ENCODE measurements at regions not wholly inside any gene's neighbourhood (a gene's known extent, or its start where the extent isn't known, plus 50 kb on each side); places are given as distances from the start of the nearest gene placed in this dataset.

DNA sequence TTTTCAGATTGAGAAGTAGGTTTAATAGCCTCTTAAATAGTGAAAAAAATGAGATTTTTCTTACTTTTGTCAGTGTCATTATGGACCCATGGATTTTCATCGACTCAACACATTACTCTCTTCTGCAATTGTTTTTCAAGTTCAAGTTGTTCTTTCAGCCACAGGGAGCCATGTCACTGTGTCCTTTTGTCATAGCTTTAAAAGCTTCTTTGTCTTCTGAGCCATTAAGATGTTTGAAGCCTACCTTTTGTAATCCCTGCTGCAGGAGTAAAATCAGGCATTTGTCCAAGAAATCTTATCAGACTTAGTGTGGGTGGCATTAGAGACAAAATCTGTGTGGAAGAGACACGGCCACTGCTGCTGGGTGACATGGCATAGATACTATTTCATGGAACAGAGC, 92.8 kb upstream of the ZP4 start:
- H3K4me3 ChIP-seq (ENCODE audit: low read length), result no peak overlapping the region
- H3K36me3 ChIP-seq (ENCODE audit: insufficient read depth, low read length), result no peaks in the 10 kb centered on the region
- peaks cover 8% of the 10 kb centered on the region for H3K4me1 ChIP-seq (ENCODE audit: insufficient read depth, low read length)
- no peaks in the 10 kb centered on the region for H3K27me3 ChIP-seq (ENCODE audit: insufficient read depth, low read length)
- no peak overlapping the region for H2AFZ ChIP-seq (ENCODE audit: low read depth, low read length)
- no peaks in the 10 kb centered on the region for H3K9me3 ChIP-seq (ENCODE audit: low read length)

DNA sequence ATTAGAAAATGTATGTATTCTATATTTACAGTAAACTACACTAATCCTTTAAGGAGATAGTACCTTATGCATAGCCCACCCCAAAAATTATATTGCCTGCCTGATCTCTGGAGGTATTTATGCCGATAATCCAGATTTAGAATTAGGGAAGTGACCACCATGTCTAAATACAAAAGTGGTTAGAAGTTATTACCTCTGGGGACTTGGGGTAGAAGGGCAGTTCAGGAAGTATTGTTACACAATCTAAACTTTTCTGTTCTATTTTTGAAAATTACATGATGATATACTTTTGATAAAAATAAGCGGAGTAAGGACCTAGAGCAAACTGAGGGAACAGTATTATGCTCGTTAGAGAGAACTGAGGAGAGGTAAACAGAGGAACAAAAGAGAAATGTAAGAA, 90.5 kb upstream of the ZP4 start:
- H3K36me3 ChIP-seq (ENCODE audit: insufficient read depth, low read length), result no peaks in the 10 kb centered on the region
- H3K4me3 ChIP-seq (ENCODE audit: low read length), result no peak overlapping the region
- no peaks in the 10 kb centered on the region for H3K27me3 ChIP-seq (ENCODE audit: insufficient read depth, low read length)
- peaks cover 11% of the 10 kb centered on the region for H3K4me1 ChIP-seq (ENCODE audit: insufficient read depth, low read length)
- H3K9me3 ChIP-seq (ENCODE audit: low read length), result no peaks in the 10 kb centered on the region
- H2AFZ ChIP-seq (ENCODE audit: low read depth, low read length), result no peak overlapping the region

DNA sequence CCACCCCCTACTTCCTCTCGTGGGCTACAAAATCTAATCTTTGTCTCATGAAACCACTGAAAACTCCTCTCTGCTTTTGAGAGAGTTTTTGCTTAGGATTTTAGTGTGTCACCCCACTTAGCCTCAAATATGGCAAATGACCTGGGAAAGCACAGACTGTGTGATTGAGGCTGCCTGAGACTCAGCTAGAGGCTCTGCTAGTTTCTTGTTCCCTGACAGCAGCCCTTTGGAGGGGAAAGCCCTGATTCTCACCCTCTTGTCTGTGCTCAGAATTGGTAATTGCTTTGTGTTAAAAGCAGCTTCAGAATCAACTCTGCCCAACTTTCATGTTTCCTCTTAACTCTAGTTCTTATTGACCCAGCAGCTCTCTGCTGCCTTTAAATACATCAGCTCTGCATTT, 85.6 kb upstream of the ZP4 start:
- Histone ChIP-seq H2AFZ (ENCODE audit: low read depth, low read length) (no peak overlapping the region), H3K27me3 (ENCODE audit: insufficient read depth, low read length) (no peaks in the 10 kb centered on the region), H3K9me3 (ENCODE audit: low read length) (no peaks in the 10 kb centered on the region), H3K4me3 (ENCODE audit: low read length) (no peak overlapping the region), H3K4me1 (ENCODE audit: insufficient read depth, low read length) (peaks cover 18% of the 10 kb centered on the region), H3K36me3 (ENCODE audit: insufficient read depth, low read length) (no peaks in the 10 kb centered on the region)

DNA sequence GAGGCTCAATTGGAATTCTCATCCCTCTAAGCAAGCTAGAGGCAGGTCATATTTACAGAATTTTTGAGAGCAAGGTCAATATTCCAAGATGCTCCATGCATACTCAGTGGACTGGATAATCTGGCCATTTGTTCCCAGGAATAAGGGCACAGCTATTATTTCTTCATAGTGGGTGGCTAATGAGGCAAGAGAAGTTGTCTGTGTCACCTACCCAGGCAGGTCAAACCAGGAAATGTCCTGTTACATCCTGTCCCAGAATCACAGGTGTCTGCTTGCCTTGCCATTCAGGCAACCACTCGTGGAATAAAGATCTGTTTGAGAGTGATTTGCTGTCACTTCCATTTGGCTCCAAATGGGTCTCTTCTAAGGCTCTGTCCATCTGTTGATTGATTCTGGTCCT, 85.2 kb upstream of the ZP4 start:
- peaks cover 18% of the 10 kb centered on the region for H3K4me1 ChIP-seq (ENCODE audit: insufficient read depth, low read length)
- no peaks in the 10 kb centered on the region for H3K36me3 ChIP-seq (ENCODE audit: insufficient read depth, low read length)
- no peaks in the 10 kb centered on the region for H3K9me3 ChIP-seq (ENCODE audit: low read length)
- no peaks in the 10 kb centered on the region for H3K27me3 ChIP-seq (ENCODE audit: insufficient read depth, low read length)
- no peak overlapping the region for H2AFZ ChIP-seq (ENCODE audit: low read depth, low read length)
- H3K4me3 ChIP-seq (ENCODE audit: low read length), result no peak overlapping the region

DNA sequence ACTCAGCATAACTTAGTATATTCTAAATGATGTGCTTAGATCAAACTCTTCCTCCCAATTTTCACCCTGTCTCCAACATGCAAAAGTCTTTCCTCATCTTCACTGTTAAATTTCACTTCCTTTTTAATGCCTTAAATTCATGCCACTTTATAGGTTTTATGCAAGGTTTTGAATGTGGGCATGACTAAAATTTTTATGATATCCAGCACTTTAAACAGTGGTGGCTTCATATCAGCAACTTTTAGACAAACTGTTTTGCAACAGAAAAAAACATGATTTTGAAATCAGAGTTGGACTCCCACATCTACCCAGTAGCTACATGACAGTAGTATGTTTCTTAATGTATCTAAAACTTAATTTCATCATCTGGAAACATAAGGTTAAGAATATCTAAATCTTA, 84.7 kb upstream of the ZP4 start:
- Histone ChIP-seq H3K9me3 (ENCODE audit: low read length) (no peaks in the 10 kb centered on the region), H3K4me3 (ENCODE audit: low read length) (no peak overlapping the region), H3K36me3 (ENCODE audit: insufficient read depth, low read length) (no peaks in the 10 kb centered on the region), H3K4me1 (ENCODE audit: insufficient read depth, low read length) (peaks cover 18% of the 10 kb centered on the region), H3K27me3 (ENCODE audit: insufficient read depth, low read length) (no peaks in the 10 kb centered on the region), H2AFZ (ENCODE audit: low read depth, low read length) (no peak overlapping the region)

DNA sequence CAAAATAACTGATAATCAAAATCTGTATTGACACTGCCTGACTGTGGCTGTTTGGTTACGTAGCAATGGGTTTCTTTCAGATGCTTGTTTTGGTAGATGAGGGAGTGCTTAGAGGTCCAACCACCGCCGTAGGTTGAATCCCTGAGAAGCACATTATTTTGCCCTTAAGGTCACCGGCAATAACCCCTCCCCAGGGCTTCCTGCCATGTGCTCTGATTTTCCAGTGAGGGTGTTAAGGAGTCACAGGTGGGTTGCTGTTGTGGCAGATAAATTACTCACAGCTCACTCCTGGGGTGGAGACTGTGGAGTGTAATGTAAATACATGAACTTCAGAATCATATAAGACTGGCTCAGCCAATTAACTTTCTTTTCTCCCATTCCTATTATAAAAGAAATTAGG, 81.5 kb upstream of the ZP4 start:
- H2AFZ ChIP-seq (ENCODE audit: low read depth, low read length), result no peak overlapping the region
- no peak overlapping the region for H3K4me3 ChIP-seq (ENCODE audit: low read length)
- H3K27me3 ChIP-seq (ENCODE audit: insufficient read depth, low read length), result no peaks in the 10 kb centered on the region
- peaks cover 18% of the 10 kb centered on the region for H3K4me1 ChIP-seq (ENCODE audit: insufficient read depth, low read length)
- no peaks in the 10 kb centered on the region for H3K36me3 ChIP-seq (ENCODE audit: insufficient read depth, low read length)
- no peaks in the 10 kb centered on the region for H3K9me3 ChIP-seq (ENCODE audit: low read length)

DNA sequence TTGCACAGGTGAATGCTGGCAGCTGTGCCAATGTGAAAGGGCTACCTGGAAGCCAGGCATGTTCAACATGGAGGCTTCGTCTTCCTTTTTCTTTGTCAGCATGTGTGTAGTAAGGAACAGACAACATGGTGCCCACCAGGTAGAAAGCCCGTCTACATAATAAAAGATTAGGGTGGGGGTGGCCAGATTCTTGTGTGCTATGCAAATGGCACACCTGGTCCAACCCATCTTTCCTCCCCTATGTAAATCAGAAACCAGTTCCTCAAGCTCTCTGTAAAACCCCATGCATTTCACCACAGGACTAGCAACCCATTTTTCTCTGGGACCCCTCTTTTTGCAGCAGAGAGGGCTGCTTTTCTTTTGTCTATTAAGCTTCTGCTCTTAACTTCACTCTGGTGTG, 72.3 kb upstream of the ZP4 start:
- H3K4me3 ChIP-seq (ENCODE audit: low read length), result no peak overlapping the region
- peaks cover 3% of the 10 kb centered on the region for H3K4me1 ChIP-seq (ENCODE audit: insufficient read depth, low read length)
- no peaks in the 10 kb centered on the region for H3K27me3 ChIP-seq (ENCODE audit: insufficient read depth, low read length)
- H3K36me3 ChIP-seq (ENCODE audit: insufficient read depth, low read length), result no peaks in the 10 kb centered on the region
- H3K9me3 ChIP-seq (ENCODE audit: low read length), result no peaks in the 10 kb centered on the region
- no peak overlapping the region for H2AFZ ChIP-seq (ENCODE audit: low read depth, low read length)

DNA sequence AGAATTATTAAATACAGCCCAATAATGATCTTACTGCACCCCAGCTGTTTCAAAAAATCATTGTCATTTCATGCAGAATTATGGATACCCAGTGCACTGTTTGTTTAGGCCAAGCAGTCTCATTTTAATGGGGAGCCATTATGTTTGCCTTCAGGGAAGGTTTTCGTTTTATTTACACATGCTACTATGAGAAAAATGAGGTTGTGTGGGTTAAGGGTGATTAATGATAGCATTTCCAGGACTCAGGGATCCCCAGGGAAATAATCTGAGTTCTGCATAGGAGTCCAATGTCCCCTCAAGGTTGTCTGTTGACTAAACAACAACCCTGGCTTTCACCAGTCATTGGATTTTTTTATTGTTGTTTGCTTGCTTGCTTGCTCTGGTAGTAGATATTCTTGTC, 71.0 kb upstream of the ZP4 start:
- H2AFZ ChIP-seq (ENCODE audit: low read depth, low read length), result no peak overlapping the region
- H3K4me3 ChIP-seq (ENCODE audit: low read length), result no peak overlapping the region
- no peaks in the 10 kb centered on the region for H3K27me3 ChIP-seq (ENCODE audit: insufficient read depth, low read length)
- peaks cover 3% of the 10 kb centered on the region for H3K4me1 ChIP-seq (ENCODE audit: insufficient read depth, low read length)
- no peaks in the 10 kb centered on the region for H3K9me3 ChIP-seq (ENCODE audit: low read length)
- H3K36me3 ChIP-seq (ENCODE audit: insufficient read depth, low read length), result no peaks in the 10 kb centered on the region

DNA sequence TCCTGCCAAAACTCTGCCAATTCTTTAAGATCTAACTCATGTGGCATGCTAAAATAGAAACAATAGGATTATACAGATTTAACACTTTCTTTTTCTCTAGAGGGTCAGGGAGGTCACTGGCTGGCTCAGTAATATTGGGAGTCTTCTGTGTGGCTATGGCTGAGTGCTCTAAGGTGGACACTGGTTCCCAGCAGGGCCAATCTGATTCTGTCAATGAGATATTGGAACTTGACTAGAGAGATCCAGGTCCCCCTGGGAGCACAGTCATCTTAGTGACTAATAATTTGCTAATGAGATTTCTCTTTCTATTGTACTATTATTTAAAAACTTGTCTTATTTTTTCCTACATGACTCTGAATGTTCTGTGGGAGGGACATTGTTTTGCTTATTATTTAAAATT, 69.1 kb upstream of the ZP4 start:
- H3K9me3 ChIP-seq (ENCODE audit: low read length), result no peaks in the 10 kb centered on the region
- no peak overlapping the region for H2AFZ ChIP-seq (ENCODE audit: low read depth, low read length)
- no peaks in the 10 kb centered on the region for H3K36me3 ChIP-seq (ENCODE audit: insufficient read depth, low read length)
- H3K27me3 ChIP-seq (ENCODE audit: insufficient read depth, low read length), result no peaks in the 10 kb centered on the region
- peaks cover 3% of the 10 kb centered on the region for H3K4me1 ChIP-seq (ENCODE audit: insufficient read depth, low read length)
- no peak overlapping the region for H3K4me3 ChIP-seq (ENCODE audit: low read length)

DNA sequence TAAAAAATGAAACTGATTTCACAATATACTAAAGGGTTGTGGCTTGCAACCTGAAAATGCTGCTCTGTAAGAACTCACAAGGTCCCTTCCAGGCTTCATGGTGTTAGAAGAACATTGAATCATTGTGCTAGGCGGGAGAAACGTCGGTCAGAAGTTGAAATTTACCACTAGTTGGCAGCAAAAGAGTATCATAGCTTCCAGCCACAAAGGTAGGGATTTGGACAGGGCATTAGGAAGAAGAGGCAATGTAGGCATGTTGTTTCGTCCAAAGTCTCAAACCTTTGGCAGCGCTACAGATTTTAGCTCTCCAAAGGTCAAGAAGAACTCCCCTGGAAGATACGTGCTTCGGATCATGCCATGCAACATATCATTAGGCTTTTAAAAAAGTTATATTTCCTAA, 62.5 kb upstream of the ZP4 start:
- H3K9me3 ChIP-seq (ENCODE audit: low read length), result no peaks in the 10 kb centered on the region
- H3K27me3 ChIP-seq (ENCODE audit: insufficient read depth, low read length), result no peaks in the 10 kb centered on the region

More for the DNA sequence above, 62.5 kb upstream of the ZP4 start:
- H3K4me1 ChIP-seq (ENCODE audit: insufficient read depth, low read length), result no peaks in the 10 kb centered on the region
- H2AFZ ChIP-seq (ENCODE audit: low read depth, low read length), result no peak overlapping the region
- H3K36me3 ChIP-seq (ENCODE audit: insufficient read depth, low read length), result no peaks in the 10 kb centered on the region
- no peak overlapping the region for H3K4me3 ChIP-seq (ENCODE audit: low read length)

All from neuron (in vitro differentiated cells).